ENCODE measurements at regions not wholly inside any gene's neighbourhood (a gene's known extent, or its start where the extent isn't known, plus 50 kb on each side); places are given as distances from the start of the nearest gene placed in this dataset.

DNA sequence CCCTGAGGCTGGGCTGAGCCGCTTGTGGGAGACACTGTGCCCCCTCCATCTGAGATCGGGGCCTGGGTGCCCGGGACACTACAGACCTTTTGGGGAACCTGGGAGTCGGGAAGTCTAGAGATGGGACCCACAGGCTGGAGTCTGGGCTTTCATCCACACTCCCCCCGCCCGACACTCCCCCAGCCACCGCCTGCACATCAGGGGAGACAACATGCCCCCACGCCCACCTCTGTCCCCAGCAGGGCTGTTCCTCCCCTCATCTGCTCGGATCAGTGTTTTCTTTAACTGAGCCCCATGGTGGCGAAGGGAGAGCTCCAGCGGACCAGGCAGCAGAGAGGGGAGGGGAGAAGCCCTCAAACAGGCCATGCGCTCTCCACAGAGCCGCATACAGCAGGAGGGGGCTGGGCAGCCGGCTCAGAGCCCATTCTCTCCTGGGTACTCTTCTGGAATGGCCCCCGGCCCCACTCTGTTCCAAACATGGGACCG is 174.7 kb downstream of the IGLL1 start:
- DNase-seq = no peak

DNA sequence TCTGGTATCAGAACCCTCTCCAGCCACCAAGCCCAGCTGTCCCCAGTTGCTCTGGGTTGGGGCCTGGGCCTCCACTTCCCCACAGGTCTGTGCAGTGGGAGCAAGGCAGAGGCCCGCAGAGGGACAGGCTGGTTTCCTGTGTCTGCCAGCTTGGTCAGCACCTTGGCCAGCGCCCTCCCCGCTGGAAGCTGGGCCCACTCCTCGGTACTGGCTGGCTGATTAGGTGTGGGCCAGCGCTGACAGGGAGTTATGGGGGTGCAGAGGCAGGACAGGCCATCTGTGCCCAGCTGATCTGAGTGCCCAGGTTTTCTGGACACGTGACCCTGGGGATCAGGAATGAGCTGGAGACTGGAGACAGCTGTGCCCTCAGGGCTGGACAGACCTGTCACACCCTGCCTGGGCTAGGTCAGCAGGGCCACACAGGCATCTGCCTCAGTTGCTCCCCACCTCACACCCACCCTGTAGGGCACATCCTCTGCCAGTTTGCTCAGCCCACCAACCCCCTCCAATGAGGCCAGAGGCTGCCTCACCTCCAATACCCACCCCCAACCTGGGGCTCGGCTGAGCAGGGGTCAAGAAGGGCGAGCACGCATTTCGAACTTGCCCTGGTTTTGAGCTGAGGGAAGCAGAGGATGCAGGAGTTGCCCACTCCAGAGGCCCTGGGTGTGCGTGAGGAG is 175.3 kb downstream of the IGLL1 start:
- DNase-seq = no peak

DNA sequence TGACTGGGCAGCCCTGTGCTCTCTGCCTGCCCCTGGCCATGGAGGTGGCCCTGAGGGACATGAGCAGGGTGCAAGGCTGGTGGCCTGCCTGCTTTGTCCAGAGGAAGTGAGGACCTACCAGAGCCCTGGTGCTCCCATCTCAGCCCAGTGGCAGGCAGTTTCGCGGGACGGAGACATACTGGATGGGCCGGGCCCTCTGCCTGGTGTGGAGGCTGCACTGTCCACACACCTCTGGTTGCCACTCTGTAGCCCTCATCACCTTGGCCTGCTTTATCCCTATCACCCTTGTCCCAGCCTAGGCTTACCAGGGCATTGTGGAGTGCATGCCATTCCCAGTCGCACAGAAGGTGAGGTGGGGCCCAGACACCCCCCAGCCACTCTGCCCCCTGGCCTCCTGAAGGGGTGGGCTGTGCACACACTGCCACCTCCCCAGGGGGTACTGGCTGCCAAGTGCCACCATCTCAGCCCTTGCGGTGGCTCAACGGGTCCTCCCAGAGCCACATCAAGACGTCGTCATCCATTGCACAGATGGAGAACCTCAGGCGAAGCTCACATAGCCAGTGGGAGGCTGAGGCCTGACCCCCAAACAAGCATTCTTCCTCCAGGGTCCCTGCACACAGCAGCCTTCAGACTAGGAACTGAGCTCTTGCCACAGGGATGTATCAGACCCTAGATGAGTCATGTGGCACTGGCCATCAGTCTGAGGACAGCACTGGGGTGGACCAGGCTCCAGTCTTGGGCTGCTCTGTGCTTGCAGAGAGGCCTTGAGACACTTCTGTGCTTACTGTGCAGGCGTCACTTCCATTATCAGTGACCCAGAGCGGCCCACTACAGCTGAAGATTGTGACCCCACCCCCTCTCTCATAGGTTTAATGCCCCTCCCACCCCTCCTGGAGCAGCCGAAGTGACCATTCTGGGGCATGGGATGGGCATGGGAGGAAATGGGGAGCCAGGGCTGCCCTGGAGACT is 176.1 kb downstream of the IGLL1 start:
- DNase-seq = no peak

DNA sequence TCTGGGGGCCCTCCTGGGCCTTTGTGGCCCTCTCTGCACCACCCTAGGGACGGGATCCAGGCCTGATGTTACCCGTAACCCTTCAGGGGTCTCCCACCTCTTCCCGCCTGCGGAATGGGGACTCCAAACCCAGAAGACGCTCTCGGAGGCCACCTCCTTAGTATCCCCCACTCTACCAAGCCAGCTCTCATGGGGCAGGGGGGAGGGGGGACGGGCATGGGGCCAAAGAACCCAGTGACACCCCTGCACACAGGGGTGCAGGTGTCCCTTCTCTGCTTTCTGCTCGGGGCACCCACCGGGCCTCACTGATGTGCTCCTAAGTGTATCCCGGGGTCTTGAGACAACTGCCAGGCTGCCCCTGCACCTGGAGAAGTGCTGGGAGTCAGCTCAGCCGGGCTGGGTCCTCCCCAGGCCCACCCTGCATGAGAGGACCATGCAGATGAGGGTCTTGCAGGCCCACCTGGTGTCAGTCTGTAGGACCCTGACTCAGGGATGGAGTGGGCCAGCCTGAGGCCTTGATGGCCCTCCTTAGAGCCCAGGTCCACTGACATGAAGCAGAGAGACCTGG is 176.9 kb downstream of the IGLL1 start:
- no peak for DNase-seq

DNA sequence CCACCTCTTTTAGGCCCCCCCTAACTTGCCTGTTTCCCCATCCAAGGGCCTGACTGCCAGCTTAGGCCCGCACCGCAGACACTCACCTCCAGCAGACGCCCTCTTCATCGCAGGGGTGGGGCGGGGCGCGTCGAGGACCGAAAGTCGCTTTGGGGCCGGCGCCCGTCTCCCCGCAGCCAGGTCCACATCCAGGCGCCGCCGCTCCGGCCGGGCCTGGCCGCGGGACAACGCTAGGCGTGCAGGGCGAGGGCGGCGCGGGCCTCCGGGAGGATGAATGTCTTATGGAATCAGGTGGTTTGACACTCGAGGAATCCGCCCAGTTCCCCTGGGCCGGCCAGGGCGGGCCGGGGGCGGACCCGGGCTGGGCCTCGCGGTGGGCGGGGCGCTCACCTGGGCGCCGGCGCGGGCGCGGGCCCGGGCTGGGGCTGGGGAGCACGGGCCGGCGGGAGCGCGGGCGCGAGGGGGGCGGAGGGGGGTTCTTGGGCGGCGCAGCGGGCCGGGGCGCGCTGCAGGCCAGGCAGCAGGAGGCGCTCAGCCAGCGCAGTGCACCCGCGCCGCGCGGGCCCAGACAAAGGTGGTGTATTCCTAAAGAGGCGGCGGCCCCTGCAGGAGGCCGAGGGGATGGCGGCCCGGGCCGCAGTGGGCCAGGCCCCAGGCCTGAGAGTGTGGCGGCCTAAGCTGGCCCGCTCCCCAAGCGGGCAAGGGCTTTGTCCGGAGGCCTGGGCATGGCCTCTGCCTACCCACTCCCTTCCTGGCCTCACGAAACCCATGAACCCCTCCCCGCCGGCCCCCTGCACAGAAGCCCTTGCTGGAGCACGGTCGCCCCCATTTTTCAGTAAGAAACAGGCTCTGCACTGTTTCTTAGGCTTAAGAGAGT is 177.6 kb downstream of the IGLL1 start:
- DNase-seq = no peak

DNA sequence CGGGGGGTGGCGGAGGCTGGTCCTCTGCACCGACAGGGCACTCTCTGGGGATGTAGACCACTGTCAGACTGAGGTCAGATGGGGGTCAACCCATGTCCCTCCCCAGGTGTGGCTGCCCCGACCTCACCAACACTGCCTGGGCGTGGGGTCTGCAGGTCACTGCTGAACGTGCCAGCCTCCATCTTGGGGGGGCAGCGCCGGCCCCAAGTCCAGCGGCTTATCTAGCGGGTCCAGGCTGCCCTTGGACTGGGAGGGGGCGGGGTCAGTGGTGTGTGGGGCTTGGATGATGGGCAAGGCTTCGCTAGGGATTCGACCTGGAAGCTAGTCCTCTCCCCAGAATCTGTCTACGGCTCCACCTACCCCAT is 178.2 kb downstream of the IGLL1 start:
- no peak for DNase-seq

DNA sequence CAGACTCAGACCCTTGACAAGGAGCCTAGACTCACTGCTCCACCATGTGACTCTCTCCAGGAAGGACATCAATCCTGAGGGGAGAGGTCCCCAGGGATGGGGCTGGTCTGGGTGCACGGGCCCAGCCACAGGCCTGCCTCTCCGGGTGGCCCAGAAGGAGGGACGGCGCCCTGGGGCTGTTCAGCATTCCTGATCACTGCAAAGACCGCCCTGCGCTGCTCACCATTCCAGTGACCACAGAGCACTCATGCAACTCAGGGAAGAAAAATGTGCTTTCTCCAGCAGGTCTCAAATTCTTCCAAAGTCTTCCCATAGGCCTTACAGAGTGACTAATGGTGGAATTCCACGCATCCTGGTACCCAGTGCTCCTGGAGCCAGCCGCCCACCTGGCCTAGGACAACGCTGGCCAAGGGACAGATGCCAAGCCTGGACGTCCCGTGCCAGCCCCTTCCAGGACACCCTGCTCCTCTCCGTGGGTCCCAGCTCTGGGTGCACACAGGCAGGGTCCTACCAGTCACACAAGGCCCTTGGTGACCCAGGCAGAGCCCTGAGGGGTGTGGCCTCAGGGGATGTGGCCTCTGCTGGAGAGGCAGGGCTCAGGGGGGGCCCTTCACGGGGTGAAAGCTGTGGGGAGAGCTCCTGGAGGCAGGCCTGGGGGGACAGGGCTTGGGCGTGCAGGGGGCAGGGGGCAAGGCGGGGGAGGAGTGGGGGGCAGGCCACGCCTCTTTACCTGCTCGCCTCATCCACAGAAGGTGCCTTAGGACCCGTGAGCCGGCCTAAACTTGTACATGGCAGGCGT is 178.8 kb downstream of the IGLL1 start:
- no peak for DNase-seq

DNA sequence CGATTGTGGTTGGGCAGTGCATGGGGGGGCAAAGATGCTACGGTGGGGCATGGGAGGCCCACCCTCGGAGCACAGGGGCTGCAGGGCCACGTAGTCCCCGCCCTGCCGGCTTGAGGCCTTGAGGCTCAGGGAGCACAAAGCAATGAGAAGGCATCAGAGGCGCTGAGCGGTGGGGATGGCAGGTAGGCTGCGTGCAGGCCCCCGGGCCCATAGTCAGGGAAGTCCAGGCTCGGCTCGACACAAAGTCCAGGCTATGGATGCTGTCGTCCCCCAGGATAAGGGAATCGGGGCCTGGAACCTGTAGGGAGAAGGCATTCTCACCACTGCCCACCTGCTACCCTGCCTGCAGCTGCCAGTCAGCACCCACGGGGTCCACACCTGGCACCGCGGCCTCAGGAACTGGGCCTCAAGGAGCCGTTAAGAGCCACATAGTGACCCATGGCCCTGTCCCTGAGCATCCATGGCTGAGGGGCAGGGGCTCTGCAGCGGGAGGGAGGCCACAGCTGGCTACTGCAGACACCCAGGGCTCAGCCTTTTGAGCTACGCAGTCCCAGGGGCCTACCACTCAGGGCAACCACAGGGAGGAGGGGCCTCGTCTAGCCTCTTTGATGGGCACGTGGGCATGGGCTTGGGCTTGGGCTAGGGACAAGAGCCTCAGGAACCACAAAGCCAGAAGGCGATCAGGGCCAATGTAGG is 179.7 kb downstream of the IGLL1 start:
- DNase-seq = no peak

DNA sequence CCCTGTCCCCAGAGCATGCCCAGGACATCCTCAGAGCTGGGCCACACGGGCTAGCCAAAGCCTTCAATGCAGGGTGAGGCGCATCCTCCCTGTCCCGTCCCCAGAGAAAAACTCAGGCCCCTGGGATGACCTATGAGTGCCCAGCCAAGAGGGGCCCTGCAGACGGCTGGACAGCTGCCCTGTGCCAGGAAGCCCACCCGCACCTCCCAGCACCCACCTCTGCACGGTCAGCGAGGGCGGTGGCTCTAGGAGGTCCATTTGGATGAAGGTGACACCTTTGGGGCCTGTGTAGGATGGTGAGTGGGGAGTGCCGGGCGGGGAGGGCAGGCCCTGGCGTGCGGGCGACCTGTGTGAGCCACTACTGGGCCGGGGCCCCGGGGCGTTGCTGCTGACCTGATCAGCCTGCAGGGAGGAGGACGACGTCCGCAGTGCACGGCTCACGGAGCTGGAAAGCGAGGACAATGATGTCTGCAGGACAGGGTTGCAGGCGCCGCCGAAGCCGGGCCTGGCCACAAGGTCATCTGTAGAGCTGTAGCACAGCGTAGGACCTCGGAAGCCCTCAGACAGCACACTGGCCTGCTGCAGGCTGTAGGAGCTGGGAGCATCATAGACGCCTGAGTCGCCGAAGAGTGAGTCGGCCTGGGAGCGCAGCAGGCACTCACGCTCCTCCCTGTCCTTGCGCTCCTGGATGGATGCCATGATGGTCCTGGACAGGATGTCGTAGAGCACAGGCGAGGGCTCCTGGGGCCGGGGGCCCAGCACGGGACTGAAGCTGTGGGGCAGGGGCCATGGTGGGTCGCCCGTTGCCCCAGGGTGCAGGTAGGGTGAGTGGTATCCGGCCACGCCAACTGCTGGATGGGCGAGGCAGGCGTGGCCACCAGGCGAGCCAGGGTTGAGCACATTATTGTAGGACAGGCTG is 180.5 kb downstream of the IGLL1 start:
- no peak for DNase-seq

DNA sequence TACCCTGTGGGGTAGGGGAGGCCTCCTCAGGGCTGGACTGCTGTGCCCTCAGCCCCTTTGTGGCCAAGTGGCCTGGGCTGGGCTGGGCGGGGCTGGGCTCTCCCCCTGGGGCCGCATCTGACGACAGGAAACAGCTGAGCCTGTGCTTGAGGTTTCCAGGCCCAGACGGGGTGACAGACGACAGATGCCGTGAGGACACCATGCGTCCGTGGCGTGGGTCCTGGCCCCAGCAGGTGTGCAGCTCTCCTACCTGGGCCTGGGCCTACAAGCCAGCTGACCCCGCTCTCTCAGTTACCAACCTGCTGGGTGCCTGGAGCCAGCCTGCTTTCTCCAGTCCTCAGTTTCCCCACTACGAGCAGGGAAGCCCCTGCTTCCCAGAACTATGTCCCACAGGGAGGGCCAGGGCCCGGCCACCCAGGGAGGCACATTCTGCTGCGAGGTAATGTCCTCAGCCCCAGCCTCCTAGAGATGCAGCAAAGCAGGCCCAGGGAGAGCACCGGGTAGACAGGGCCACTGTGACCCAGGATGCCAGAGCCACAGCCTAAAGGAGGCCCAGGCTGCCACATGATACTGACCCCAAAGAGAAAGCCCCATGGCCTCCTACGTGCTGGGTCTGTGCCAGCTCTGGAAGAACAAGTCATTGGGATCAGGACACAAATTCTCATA is 181.3 kb downstream of the IGLL1 start:
- DNase-seq = no peak

DNA sequence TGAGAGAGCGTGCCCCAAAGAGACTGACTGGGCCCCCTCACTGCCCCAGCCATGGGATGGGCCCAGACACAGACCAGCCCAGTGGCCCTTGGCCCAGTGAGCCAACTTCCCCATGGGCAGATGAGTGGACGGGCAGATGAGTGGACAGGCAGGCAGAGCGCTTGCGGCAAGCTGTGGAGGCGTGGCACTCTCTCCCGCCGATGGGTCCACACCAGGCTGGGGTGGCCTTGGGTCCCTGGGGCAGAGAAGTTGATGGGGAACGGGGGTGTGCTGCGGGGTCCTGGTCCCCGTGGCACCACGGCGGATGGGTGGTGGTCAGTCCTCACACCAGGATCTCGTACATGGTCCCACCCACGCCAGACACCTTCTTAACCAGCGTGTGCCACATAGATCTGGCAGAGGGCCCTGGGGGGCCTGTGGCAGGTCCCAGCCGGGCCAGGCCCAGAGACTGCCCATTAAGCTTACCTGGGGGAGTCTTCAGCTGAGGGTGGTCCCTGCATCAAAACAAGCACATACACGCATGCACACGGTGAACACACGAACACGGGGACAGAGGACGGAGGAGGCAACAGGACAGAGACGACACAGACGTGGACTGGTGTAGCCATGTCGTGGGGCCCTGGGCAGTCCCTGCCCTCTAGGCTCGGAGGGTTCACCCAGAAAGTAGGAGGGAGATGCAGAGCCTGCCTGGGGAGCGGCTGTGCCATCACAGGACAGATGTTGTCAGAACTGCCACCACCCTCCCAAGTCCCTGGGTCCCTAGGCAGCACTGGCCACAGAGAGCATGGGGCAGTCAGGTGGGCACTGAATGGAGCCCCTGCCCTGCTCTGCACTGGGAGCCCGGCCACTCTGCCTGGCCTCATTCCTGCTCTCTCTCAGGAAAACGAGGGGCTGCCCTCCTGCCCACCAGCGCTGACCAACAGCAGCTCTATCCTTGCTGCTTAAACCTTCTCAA is 182.2 kb downstream of the IGLL1 start:
- no peak for DNase-seq

DNA sequence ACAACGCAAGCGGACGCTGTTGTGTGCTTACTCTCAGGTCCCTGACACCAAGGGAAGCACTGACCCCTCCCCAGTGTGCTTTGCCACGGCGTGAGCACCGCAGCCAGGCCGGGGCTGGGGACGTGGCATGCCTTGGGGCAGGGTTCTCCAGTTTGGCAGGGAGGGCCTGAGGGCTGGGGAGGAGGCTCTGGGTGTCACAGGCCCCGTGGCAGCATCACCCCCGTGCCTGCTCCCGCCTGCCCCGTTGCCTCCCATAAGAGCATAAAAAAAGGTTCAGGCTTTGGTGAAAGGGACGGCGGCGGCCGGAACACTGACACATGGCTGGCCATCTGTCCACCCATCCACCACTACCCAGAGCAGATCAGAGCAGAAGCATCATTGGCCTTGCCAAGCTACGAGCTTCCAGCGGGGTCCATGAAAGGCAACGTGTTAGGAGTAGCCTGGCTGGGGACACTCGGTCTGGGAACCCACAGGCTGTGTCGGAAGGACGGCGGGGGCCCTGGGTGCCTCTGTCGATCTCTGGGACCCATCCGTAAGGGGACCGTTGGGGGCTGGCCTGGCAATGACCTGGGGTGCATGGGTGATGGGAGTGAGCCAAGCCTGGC is 183.0 kb downstream of the IGLL1 start:
- DNase-seq = no peak

DNA sequence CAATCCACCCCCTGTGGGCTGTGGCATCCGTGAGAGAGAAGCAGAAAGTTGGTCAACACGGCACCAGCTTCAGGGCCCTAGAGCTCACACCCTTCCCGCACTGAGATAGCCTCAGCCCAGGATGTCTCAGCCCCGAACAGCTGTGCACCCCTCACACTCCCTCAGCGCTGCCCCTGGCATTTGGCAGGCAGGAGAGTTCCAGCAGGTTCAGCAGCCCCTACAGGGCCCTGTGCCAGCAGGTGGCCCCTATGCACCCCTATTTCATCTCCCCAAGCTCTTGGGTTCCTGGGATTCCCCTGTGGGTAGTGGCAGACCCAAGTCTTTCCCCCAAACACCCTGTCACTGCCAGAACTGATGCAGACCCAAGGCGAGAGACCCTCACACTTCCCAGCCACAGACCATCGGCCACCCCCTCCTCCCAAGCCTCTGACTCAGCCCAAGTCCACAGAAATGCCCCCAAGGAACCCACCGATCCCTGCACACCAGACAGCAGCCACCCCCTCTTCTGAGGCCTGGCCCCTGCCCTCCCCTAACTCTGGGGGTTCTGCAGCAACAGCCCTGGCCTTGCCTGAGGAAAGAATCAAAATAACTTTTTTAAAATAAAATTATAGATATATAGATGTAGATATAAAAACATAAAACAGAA is 183.6 kb downstream of the IGLL1 start:
- no peak for DNase-seq

DNA sequence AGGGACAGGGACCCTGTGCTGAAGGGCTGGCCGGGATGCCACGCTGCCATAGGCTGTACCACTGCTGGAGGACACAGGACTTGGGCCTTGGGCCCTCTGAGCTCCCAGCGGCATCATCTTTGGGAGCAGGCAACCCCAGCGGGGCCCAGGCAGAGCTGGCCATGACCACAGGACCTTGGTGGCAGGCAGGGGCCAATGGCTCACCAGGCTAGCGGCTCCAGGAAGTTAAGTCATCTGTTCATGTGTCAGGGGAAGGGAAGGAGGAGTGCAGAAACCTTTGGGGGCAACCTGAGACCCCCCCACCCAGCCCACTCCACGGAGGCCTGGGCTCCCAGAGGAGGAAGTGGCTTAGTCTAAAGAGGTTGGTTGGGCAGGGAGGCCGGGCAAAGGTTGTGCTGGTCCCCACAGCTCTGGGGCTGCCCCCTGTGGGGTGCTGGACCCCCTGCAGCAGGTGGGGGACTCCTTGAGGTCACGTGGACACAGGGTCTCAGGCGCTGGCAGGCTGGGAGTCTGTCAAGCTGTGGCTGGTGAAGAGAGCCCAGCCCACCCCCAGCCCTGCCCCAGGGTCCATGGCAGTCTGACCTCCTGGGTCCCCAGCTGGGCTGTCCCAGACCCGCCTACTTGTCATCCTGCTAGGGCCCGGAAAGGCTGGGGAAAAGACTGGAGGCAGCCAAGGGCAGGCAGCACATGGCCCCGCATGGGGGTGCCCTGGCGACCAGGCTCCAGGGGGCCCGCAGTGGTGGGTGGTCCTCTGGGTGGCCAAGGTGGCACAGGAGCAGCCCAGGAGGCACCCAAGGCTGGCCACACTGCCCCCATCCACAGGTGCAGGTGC is 184.3 kb downstream of the IGLL1 start:
- no peak for DNase-seq

DNA sequence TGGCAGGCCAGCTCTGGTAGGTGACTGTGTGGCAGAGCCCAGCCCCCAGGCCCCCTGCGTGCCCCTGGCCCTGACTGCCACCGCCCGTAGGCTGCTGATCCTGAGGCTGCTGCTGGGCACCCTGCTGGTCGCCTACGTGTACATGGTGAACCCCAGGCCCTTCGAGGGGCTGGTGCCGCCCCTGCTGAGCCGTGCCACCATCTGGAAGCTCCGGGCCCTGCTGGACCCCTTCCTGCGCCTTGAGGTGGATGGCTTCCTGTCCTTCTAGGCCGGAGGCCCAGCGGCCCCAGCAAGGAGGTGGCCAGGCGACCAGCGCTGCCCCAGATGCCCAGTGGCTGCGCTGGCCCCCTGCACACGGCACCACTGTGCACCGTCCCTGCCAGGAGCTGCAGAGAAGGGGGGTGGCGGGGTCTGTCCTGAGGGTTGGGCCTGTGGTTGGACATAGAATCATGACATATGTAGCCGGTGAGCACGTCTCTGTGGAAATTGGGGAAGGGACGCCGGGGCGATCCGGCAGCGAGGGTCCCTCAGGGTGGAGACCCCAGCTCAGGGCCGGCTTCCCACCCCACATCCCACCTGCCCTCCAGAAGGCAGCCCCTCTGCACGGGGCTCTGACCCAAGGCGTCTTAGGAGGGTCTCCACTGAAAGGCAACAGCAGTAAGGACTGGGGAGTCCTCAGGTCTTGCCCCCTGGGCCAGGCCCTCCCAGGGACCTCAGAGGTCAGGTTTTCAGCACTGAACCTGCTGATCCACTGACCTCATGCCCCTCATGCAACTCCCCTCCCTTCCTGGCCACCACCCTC is 185.4 kb downstream of the IGLL1 start:
- no peak for DNase-seq
